ENCODE measurements at regions not wholly inside any gene's neighbourhood (a gene's known extent, or its start where the extent isn't known, plus 50 kb on each side); places are given as distances from the start of the nearest gene placed in this dataset.

DNA sequence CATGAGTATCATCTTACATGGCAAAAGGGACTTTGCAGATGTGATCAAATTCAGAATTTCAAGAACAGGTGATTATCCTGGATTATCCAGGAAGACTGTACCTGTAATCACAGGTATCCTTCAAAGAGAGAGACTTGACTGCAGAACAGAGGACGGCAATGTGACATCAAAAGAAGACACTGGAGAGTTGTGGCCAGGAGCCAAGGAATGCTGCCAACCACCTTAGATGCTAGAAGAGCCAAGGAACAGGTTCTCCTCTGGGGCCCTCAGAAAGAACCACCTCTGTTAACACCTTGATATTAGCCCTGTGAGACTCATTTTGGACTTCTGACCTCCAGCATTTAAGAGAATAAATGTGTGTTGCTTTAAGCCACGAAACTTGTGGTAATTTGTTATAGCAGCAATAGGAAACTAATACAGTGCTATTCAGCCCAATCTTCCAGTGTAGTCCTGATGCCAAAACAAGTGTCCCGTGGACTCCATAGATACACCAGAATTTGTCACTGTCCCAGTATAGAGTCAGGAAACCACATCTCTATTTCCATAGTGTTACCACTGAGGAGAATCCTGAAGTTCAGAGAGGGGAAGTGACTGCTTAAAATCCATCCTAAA, 330.6 kb upstream of the TLE3 start:
- no peak for DNase-seq (ENCODE audit: low spot score)
- H3K4me3 ChIP-seq: no peak overlapping the region
- TF ChIP-seq, protein P1, sequence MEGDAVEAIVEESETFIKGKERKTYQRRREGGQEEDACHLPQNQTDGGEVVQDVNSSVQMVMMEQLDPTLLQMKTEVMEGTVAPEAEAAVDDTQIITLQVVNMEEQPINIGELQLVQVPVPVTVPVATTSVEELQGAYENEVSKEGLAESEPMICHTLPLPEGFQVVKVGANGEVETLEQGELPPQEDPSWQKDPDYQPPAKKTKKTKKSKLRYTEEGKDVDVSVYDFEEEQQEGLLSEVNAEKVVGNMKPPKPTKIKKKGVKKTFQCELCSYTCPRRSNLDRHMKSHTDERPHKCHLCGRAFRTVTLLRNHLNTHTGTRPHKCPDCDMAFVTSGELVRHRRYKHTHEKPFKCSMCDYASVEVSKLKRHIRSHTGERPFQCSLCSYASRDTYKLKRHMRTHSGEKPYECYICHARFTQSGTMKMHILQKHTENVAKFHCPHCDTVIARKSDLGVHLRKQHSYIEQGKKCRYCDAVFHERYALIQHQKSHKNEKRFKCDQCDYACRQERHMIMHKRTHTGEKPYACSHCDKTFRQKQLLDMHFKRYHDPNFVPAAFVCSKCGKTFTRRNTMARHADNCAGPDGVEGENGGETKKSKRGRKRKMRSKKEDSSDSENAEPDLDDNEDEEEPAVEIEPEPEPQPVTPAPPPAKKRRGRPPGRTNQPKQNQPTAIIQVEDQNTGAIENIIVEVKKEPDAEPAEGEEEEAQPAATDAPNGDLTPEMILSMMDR (IDR thresholded peaks at IDR 0.05): no peak
- no peak overlapping the region for H3K27ac ChIP-seq

DNA sequence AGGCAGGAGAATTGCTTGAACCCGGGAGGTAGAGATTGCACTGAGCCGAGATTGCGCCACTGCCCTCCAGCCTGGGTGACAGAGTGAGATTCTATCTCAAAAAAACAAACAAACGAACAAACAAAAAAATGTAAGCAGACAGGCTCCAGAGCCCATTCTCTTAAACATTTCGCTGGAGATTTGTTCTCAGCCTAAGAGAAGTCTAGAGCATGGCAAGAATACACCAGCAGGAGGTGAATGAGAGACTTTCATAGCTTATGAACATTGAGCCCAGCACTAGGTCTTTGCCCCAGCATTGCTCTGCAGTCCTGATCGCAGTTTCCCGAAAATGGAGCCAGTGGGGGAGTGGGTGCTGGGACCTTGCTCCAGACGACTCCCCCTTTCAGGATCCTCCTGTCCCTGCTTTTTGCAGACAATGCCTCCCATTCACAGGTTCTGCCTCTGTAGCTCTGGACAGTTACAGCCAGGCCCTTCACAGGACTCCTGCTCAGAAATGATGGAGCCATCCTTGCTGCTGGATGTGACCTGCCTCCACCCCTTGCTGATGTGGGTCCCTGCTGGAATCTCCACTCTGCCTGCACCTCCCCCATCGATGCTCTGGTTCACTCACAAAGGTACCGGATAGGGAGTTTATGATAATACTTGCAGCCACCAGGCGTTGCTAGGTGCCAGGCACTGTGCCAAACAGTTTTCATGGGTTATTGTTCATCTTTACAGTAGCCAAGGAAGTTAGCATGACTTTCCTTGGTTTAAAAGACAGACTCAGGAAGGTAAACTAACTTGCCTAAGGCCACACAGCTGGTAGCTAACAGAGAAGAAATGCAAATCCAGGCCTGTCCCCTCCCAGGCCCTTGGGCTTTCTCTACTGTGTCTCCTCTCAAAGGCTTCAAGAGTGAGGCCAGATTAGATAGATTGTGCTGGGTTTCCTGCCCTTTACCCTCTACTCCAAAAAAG, 329.7 kb upstream of the TLE3 start:
- H3K4me3 ChIP-seq: no peak overlapping the region
- no peak overlapping the region for H3K27ac ChIP-seq
- TF ChIP-seq, protein P1 (IDR thresholded peaks at IDR 0.05): no peak
- no peak for DNase-seq (ENCODE audit: low spot score)

DNA sequence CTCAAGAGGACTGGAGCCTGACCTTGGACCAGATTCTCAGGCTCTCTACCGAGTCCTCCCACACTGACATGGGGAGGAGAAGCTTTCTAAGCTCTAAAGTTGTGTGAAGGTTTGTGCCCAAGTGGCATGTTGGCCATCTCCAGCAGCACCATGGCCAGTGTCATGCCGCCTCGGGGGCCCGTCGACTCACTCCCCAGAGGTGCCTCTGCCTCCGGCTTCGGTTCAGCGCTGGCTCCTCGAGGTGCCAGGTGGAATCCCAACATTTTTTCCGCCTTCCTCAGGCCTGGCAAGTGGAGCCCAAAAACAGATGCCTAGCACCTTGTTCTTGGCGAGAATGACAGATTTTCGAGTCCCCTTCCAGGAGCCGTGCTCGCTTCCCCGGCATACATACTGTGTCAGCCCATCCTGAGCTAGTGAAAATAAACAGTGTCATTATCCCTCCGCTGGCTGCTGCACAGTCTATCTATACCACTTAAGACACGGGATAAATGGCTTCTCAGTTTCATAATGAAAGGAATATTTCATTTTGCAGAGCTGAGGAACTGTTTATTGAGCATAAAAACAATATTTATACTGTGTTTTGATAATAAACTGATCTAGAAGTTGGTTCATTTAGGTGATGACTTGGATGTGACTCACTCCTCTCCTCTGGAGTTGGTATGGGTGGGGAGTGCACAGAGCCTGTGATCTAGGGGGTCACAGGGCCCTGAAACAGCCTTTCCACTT, 328.5 kb upstream of the TLE3 start:
- H3K4me3 ChIP-seq: no peak overlapping the region
- no peak for DNase-seq (ENCODE audit: low spot score)
- H3K27ac ChIP-seq: no peak overlapping the region
- TF ChIP-seq, protein P1 (IDR thresholded peaks at IDR 0.05): no peak

DNA sequence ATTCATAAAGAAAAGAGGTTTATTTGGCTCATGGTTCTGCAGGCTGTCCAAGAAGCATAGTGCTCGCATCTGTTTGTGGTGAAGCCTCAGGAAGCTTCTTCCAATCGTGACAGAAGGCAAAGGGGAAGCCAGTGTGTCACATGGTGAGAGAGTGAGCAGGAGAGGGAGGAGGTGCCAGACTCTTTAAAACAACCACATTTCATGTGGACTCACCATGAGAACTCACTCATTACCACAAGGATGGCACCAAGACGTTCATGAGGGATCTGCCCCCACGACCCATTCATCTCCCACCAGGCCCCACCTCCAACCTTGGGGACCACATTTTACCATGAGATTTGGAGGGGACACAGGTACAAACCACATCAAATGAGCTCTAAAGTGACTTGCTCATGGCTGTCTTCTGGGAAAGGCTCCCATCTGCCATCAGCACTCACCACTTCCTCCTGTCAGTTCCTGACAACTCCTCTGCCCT, 327.3 kb upstream of the TLE3 start:
- H3K4me3 ChIP-seq: no peak overlapping the region
- TF ChIP-seq, protein P1 (IDR thresholded peaks at IDR 0.05): no peak
- DNase-seq (ENCODE audit: low spot score): no peak
- H3K27ac ChIP-seq: no peak overlapping the region

DNA sequence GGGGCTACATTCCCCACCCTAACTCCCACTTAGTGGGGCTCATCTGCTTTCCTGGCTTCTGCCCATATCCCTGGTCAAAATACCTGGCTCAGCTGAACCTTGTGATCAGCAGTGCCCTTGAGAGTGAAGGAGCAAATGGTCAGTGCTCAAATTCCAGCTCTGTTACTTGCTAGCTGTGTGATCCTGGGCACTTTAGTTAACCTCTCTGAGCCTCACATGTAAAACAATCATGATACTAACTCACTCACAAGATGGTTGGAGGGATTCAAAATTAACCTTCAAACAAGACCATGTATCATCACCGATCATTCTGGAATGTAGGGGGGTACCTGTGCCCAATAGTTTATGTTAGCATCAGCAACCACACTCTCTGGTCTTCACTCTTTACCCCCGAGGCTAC, 325.6 kb upstream of the TLE3 start:
- TF ChIP-seq, protein P1 (IDR thresholded peaks at IDR 0.05): no peak
- Histone ChIP-seq H3K4me3 (no peak overlapping the region), H3K27ac (no peak overlapping the region)
- DNase-seq (ENCODE audit: low spot score): no peak

DNA sequence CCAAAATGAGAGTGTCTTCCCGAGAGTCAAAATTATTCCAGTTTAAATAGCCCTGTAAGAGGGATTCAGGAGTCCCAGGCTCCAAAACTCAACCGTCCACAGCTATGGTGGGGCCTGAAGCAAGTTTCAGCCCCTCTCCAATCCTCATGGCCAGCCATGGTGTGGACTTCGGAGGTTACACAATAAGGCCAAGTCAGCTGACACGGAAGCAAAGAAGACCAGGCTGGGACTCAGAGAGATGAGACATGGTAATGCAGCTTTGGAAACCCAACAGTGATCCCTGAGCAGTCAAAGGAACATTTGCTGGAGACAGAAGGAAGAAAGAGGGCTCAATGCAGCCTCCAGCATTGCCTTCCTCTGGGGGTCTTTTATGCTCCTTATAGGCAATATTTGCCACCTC, 324.6 kb upstream of the TLE3 start:
- TF ChIP-seq, protein P1 (IDR thresholded peaks at IDR 0.05): no peak
- H3K4me3 ChIP-seq: no peak overlapping the region
- no peak for DNase-seq (ENCODE audit: low spot score)
- H3K27ac ChIP-seq: no peak overlapping the region

Data from coronary artery (tissue), 2 donors.